Activated T-helper 2 cell treated with anti-CD3 and anti-CD28 coated beads, Interferon-gamma antibody, Interleukin-2, Interleukin-4, amounts not matched to agents 10 μg/mL and 5 μg/mL and 100 μg/mL, durations not matched to agents 14 hours and 24 hours and 36 hours (primary cell): ENCODE measurements at regions not wholly inside any gene's neighbourhood (a gene's known extent, or its start where the extent isn't known, plus 50 kb on each side); places are given as distances from the start of the nearest gene placed in this dataset.
"Not testable (repeated sequence)": the region's sequence is repeated elsewhere in the genome, so short reads cannot be mapped to it uniquely, and the experiment has no call there.

Source experiments
- DNase-seq: peaks from one replicate; pipeline ENCODE4 v3.0.0; 2021; ENCODE audit warnings: low spot score
- H3K27ac Mint-ChIP-seq: one replicate; pipeline ENCODE4 v1.8.0; 2021; ENCODE audit warnings: mixed read lengths
- H3K27me3 Mint-ChIP-seq: one replicate; pipeline ENCODE4 v1.8.0; 2021; ENCODE audit warnings: low read depth, mixed read lengths
- H3K36me3 Mint-ChIP-seq: one replicate; pipeline ENCODE4 v1.8.0; 2021; ENCODE audit warnings: low read depth, mixed read lengths
- H3K4me1 Mint-ChIP-seq: one replicate; pipeline ENCODE4 v1.8.0; 2021; ENCODE audit warnings: low read depth, mixed read lengths
- H3K4me3 Mint-ChIP-seq: one replicate; pipeline ENCODE4 v1.8.0; 2021; ENCODE audit warnings: low read depth, mild to moderate bottlenecking, moderate library complexity, mixed read lengths
- H3K9me3 Mint-ChIP-seq: one replicate; pipeline ENCODE4 v1.8.0; 2021; ENCODE audit warnings: mixed read lengths
- intact Hi-C: fragments of 100-400 bp; cut with micrococcal nuclease; formaldehyde crosslinking; loops from one replicate; pipeline ENCODE4 v1.15.1; 2023

- H3K9me3 Mint-ChIP-seq, H3K27me3 Mint-ChIP-seq, DNase-seq, H3K4me3 Mint-ChIP-seq, H3K36me3 Mint-ChIP-seq, H3K4me1 Mint-ChIP-seq, intact Hi-C loops, H3K27ac Mint-ChIP-seq: not testable (repeated sequence)
These were observed 72.0 kb upstream of the RALGAPA2 start for GRCh38 chr20:20784450-20784849.

- Mint-ChIP-seq H3K36me3 (no peaks in the 10 kb centered on the region), H3K27ac (no peak overlapping the region), H3K27me3 (peaks cover 2% of the 10 kb centered on the region), H3K9me3 (no peaks in the 10 kb centered on the region), H3K4me3 (no peak overlapping the region), H3K4me1 (no peaks in the 10 kb centered on the region)
- intact Hi-C loops = no loop called here
- DNase-seq = no peak
These were observed 71.0 kb upstream of the RALGAPA2 start for GRCh38 chr20:20783450-20783849.

GRCh38 chr20:20782755-20783154 lies 70.3 kb upstream of the RALGAPA2 start:
- H3K27me3 Mint-ChIP-seq = peaks cover 2% of the 10 kb centered on the region
- H3K36me3 Mint-ChIP-seq = no peaks in the 10 kb centered on the region
- H3K4me3 Mint-ChIP-seq = no peak overlapping the region
- H3K4me1 Mint-ChIP-seq = no peaks in the 10 kb centered on the region
- H3K9me3 Mint-ChIP-seq = no peaks in the 10 kb centered on the region
- H3K27ac Mint-ChIP-seq = no peak overlapping the region
- intact Hi-C loops = no loop called here
- no peak for DNase-seq

GRCh38 chr20:20782231-20782630 lies 69.8 kb upstream of the RALGAPA2 start:
- no peaks in the 10 kb centered on the region for H3K4me1 Mint-ChIP-seq
- H3K27ac Mint-ChIP-seq = no peak overlapping the region
- peaks cover 2% of the 10 kb centered on the region for H3K27me3 Mint-ChIP-seq
- H3K4me3 Mint-ChIP-seq = no peak overlapping the region
- no peaks in the 10 kb centered on the region for H3K9me3 Mint-ChIP-seq
- intact Hi-C loops = no loop called here
- no peaks in the 10 kb centered on the region for H3K36me3 Mint-ChIP-seq
- no peak for DNase-seq

GRCh38 chr20:20781029-20781428 lies 68.6 kb upstream of the RALGAPA2 start:
- H3K4me1 Mint-ChIP-seq = no peaks in the 10 kb centered on the region
- intact Hi-C loops = no loop called here
- no peak for DNase-seq
- no peak overlapping the region for H3K4me3 Mint-ChIP-seq
- H3K36me3 Mint-ChIP-seq = no peaks in the 10 kb centered on the region
- H3K27ac Mint-ChIP-seq = no peak overlapping the region
- H3K9me3 Mint-ChIP-seq = no peaks in the 10 kb centered on the region
- H3K27me3 Mint-ChIP-seq = peaks cover 2% of the 10 kb centered on the region

GRCh38 chr20:20780127-20780824 lies 67.8 kb upstream of the RALGAPA2 start:
- H3K4me1 Mint-ChIP-seq = no peaks in the 10 kb centered on the region
- no peak for DNase-seq
- intact Hi-C loops = no loop called here
- no peaks in the 10 kb centered on the region for H3K36me3 Mint-ChIP-seq
- no peaks in the 10 kb centered on the region for H3K9me3 Mint-ChIP-seq
- no peak overlapping the region for H3K4me3 Mint-ChIP-seq
- peaks cover 2% of the 10 kb centered on the region for H3K27me3 Mint-ChIP-seq
- no peak overlapping the region for H3K27ac Mint-ChIP-seq

GRCh38 chr20:20778676-20779075 lies 66.2 kb upstream of the RALGAPA2 start:
- Mint-ChIP-seq H3K4me3 (no peak overlapping the region), H3K4me1 (no peaks in the 10 kb centered on the region), H3K9me3 (no peaks in the 10 kb centered on the region), H3K27me3 (peaks cover 2% of the 10 kb centered on the region), H3K36me3 (no peaks in the 10 kb centered on the region), H3K27ac (no peak overlapping the region)
- no peak for DNase-seq
- intact Hi-C loops = no loop called here

- intact Hi-C loops = no loop called here
- no peaks in the 10 kb centered on the region for H3K36me3 Mint-ChIP-seq
- DNase-seq = no peak
- no peaks in the 10 kb centered on the region for H3K9me3 Mint-ChIP-seq
- H3K27me3 Mint-ChIP-seq = no peaks in the 10 kb centered on the region
- H3K4me3 Mint-ChIP-seq = no peak overlapping the region
- H3K27ac Mint-ChIP-seq = no peak overlapping the region
- H3K4me1 Mint-ChIP-seq = no peaks in the 10 kb centered on the region
These were observed 60.1 kb upstream of the RALGAPA2 start for GRCh38 chr20:20772497-20773085.

GRCh38 chr20:20768202-20768815 lies 55.9 kb upstream of the RALGAPA2 start:
- Mint-ChIP-seq H3K4me1 (no peaks in the 10 kb centered on the region), H3K4me3 (no peak overlapping the region), H3K36me3 (no peaks in the 10 kb centered on the region), H3K27ac (no peak overlapping the region), H3K27me3 (peaks cover 6% of the 10 kb centered on the region), H3K9me3 (no peaks in the 10 kb centered on the region)
- no peak for DNase-seq
- intact Hi-C loops = no loop called here

- Mint-ChIP-seq H3K4me3 (no peak overlapping the region), H3K27me3 (peaks cover 6% of the 10 kb centered on the region), H3K27ac (no peak overlapping the region), H3K9me3 (no peaks in the 10 kb centered on the region), H3K36me3 (no peaks in the 10 kb centered on the region), H3K4me1 (no peaks in the 10 kb centered on the region)
- intact Hi-C loops = no loop called here
- no peak for DNase-seq
These were observed 53.4 kb upstream of the RALGAPA2 start for GRCh38 chr20:20765696-20766365.

GRCh38 chr20:20763650-20764049 lies 51.2 kb upstream of the RALGAPA2 start:
- H3K9me3 Mint-ChIP-seq = no peaks in the 10 kb centered on the region
- H3K27ac Mint-ChIP-seq = no peak overlapping the region
- H3K36me3 Mint-ChIP-seq = no peaks in the 10 kb centered on the region
- intact Hi-C loops = no loop called here
- no peak for DNase-seq
- peaks cover 8% of the 10 kb centered on the region for H3K27me3 Mint-ChIP-seq
- no peaks in the 10 kb centered on the region for H3K4me1 Mint-ChIP-seq
- no peak overlapping the region for H3K4me3 Mint-ChIP-seq
